GM13976 (cell line): ENCODE measurements at regions not wholly inside any gene's neighbourhood (a gene's known extent, or its start where the extent isn't known, plus 50 kb on each side); places are given as distances from the start of the nearest gene placed in this dataset.

ENCODE experiments used
- DNase-seq: peaks from one replicate; pipeline ENCODE4 v3.0.0; 2012; ENCODE audit warnings: low spot score
- in situ Hi-C: fragments of 300-500 bp; cut with MboI; formaldehyde crosslinking; loops from one replicate; pipeline ENCODE4 v1.12.0; 2022; ENCODE audit warnings: low sequenced_read_pairs, mixed read lengths, inconsistent platforms; ENCODE audit not compliant: unreplicated experiment
- TF ChIP-seq, protein P1 (sequence below): IDR thresholded peaks from 2 replicates; pipeline ENCODE4 v1.5.1; 2012; ENCODE audit warnings: borderline replicate concordance, mild to moderate bottlenecking; ENCODE audit not compliant: insufficient read depth; ENCODE audit errors: extremely low read depth, missing control alignments, control extremely low read depth

GRCh38 chr6:44715188-44715587, 327.7 kb downstream of the CDC5L start:
- in situ Hi-C loops: no loop called here
- no peak for DNase-seq
- TF ChIP-seq, protein P1, sequence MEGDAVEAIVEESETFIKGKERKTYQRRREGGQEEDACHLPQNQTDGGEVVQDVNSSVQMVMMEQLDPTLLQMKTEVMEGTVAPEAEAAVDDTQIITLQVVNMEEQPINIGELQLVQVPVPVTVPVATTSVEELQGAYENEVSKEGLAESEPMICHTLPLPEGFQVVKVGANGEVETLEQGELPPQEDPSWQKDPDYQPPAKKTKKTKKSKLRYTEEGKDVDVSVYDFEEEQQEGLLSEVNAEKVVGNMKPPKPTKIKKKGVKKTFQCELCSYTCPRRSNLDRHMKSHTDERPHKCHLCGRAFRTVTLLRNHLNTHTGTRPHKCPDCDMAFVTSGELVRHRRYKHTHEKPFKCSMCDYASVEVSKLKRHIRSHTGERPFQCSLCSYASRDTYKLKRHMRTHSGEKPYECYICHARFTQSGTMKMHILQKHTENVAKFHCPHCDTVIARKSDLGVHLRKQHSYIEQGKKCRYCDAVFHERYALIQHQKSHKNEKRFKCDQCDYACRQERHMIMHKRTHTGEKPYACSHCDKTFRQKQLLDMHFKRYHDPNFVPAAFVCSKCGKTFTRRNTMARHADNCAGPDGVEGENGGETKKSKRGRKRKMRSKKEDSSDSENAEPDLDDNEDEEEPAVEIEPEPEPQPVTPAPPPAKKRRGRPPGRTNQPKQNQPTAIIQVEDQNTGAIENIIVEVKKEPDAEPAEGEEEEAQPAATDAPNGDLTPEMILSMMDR: no peak

DNA sequence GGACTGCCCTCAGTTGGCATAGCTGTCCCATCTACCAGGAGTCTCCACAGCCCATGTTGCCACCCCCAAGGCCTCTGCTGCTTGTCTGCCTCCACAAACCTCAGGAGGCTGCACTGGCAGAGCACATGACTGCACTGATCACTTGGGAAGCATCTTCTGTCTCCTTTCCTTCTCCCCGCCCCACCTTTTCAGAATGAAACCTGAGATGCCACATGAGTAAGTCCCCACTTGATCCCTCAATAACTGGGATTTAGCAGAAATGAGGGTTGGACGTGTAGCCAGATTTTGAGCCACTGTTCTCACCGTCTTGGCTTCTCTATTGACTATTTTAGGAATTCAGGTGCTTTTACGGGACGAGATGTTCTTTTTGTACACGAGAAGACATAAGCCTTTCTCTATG, 328.4 kb downstream of the CDC5L start:
- DNase-seq: no peak
- in situ Hi-C loops: no loop called here
- TF ChIP-seq, protein P1: no peak

- TF ChIP-seq, protein P1: no peak
- in situ Hi-C loops: no loop called here
- no peak for DNase-seq
These were observed 329.9 kb downstream of the CDC5L start for GRCh38 chr6:44717431-44717830.

DNA sequence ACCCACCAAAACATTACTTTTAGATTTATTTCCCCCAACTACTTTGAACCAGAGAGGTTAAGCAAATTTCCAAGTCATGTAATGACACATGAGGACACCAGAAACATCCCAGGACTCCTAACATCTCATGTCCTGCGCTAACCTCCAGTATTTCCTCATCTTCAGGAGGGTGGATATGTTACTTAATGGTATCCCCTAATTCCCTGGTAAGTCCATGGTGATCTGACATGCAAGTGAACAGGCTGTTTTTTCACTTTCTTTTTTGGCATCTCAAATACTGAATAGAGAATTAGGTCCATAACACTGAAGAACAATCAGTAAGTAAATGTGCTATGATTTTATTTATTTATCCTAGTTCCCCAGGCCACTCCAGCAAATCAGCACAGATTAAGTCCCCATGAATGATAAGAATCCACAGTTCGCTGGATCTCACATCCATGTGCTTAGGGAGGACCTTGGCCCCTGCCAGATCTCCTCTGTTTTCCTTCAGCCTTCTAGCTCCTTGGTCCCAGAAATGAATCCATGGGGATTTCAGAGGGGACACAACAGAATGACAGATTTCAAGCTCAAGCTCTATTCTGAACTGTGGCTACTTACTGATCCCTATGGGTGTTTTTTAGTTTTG, 334.6 kb downstream of the CDC5L start:
- in situ Hi-C loops: no loop called here
- DNase-seq: no peak
- TF ChIP-seq, protein P1: no peak

DNA sequence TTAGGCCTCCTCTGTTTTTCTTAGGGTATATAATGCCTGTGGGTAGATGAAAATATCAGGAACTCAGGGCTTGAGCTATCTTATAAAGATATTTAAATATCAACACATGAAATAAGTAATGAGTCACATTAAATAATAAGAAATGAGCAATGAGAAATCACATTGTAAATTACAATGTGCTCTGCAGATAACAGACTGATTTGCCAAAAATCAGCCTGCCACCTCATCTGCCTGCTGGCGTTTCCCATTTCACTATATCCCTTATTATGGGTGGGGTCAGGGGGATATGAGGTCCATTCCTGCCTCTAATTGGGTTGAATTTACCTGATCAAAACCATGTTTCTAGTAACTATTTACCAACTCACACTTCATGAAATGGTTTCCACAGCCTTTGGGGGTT, 335.2 kb downstream of the CDC5L start:
- TF ChIP-seq, protein P1: no peak
- in situ Hi-C loops: no loop called here
- DNase-seq: no peak

GRCh38 chr6:44723439-44724197, 336.1 kb downstream of the CDC5L start:
- no peak for DNase-seq
- TF ChIP-seq, protein P1: no peak
- in situ Hi-C loops: no loop called here
